Sigmoid colon (tissue), 6 donors: ENCODE measurements at regions not wholly inside any gene's neighbourhood (a gene's known extent, or its start where the extent isn't known, plus 50 kb on each side); places are given as distances from the start of the nearest gene placed in this dataset.

Experiments
- DNase-seq: peaks from one replicate; pipeline ENCODE4 v3.0.0-alpha.2; 2019
- H3K27ac ChIP-seq, 4 donors: fragments of 200-600 bp; sonication (generic); one replicate each; pipeline ENCODE4 v1.5.1; 2016 to 2019; ENCODE audit warnings: mild to moderate bottlenecking in 1 of 4
- H3K27me3 ChIP-seq, 3 donors: fragments of 200-600 bp; sonication (generic); one replicate each; pipeline ENCODE4 v1.5.1; 2019; ENCODE audit warnings: mild to moderate bottlenecking in 1 of 3
- H3K36me3 ChIP-seq, 4 donors: fragments of 200-600 bp; sonication (generic); one replicate each; pipeline ENCODE4 v1.5.1; 2016 to 2019
- H3K4me1 ChIP-seq, 4 donors: fragments of 200-600 bp; sonication (generic); one replicate each; pipeline ENCODE4 v1.5.1; 2017 to 2019
- H3K4me3 ChIP-seq, 4 donors: fragments of 200-600 bp; sonication (generic); one replicate each; pipeline ENCODE4 v1.5.1; 2017 to 2019; ENCODE audit warnings: mild to moderate bottlenecking in 2 of 4, moderate library complexity in 1 of 4
- H3K9me3 ChIP-seq, 4 donors: fragments of 200-600 bp in 3 of 4; sonication (generic) in 3 of 4; one replicate each; pipeline versions ENCODE4 v1.5.1 to v1.6.1; 2013 to 2019
- EP300 ChIP-seq, 4 donors: sonication (generic); formaldehyde crosslinking; IDR thresholded peaks; one replicate each; pipeline ENCODE4 v1.6.1; 2017; ENCODE audit warnings: antibody characterized with exemption in 4 of 4
- POLR2A ChIP-seq, 2 donors: fragments of 450-650 bp; IDR thresholded peaks; one replicate each; pipeline ENCODE4 v1.6.1; 2016; ENCODE audit warnings: antibody characterized with exemption in 2 of 2, mild to moderate bottlenecking in 2 of 2, moderate library complexity in 2 of 2
- POLR2AphosphoS5 ChIP-seq, 4 donors: sonication (generic); formaldehyde crosslinking; IDR thresholded peaks; one replicate each; pipeline ENCODE4 v1.6.1; 2017; ENCODE audit warnings: antibody characterized with exemption in 4 of 4
- WGBS, 2 donors: extraction: QIAGEN DNeasy Blood & Tissue Kit; methylation state at CpG; one replicate each; pipeline ENCODE4 v1.1.7; 2013; 5-methylcytosine and 5-hydroxymethylcytosine counted together
- intact Hi-C: fragments of 100-400 bp; cut with DNase I; formaldehyde crosslinking; loops from one replicate; pipeline ENCODE4 v1.15.1; 2023
- TF ChIP-seq, protein P1 (sequence below), 4 experiments: fragments of 450-650 bp in 3 of 4; fragments of 200-600 bp in 1 of 4; IDR thresholded peaks; one replicate each; pipeline ENCODE4 v1.5.1; 2016 to 2019; ENCODE audit warnings: antibody characterized with exemption in 4 of 4, mild to moderate bottlenecking in 3 of 4, moderate library complexity in 2 of 4
- donor health status: healthy with polysubstance abuse.
- donor health status: healthy.

DNA sequence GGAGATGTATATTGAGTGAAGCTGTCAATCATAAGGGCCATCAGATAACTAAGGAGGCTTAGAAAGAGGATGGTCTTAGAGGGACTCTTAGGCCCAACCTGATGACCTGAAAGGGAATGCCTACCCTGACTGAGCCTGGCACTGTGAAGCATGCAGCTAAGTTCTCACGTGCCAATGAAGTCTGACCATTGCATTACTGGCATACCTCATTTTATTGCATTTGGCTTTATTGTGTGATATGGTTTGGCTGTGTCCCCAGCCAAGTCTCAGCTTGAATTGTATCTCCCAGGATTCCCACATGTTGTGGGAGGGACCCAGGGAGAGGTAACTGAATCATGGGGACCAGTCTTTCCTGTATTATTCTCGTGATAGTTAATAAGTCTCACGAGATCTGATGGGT lies 421.6 kb upstream of the SGCD start:
- peaks cover 0 to 7% (median 0%) of the 10 kb centered on the region in 4 donors for H3K4me1 ChIP-seq
- H3K27me3 ChIP-seq, result no peaks in the 10 kb centered on the region
- DNase-seq, result no peak
- H3K27ac ChIP-seq, result no peak overlapping the region
- TF ChIP-seq POLR2A (IDR thresholded peaks at IDR 0.05) (no peak), EP300 (IDR thresholded peaks at IDR 0.05) (no peak), POLR2AphosphoS5 (IDR thresholded peaks at IDR 0.05) (no peak)
- TF ChIP-seq, protein P1, sequence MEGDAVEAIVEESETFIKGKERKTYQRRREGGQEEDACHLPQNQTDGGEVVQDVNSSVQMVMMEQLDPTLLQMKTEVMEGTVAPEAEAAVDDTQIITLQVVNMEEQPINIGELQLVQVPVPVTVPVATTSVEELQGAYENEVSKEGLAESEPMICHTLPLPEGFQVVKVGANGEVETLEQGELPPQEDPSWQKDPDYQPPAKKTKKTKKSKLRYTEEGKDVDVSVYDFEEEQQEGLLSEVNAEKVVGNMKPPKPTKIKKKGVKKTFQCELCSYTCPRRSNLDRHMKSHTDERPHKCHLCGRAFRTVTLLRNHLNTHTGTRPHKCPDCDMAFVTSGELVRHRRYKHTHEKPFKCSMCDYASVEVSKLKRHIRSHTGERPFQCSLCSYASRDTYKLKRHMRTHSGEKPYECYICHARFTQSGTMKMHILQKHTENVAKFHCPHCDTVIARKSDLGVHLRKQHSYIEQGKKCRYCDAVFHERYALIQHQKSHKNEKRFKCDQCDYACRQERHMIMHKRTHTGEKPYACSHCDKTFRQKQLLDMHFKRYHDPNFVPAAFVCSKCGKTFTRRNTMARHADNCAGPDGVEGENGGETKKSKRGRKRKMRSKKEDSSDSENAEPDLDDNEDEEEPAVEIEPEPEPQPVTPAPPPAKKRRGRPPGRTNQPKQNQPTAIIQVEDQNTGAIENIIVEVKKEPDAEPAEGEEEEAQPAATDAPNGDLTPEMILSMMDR (IDR thresholded peaks at IDR 0.05), result no peak
- WGBS, 2 donors, result 14 to 63% methylated on average over 3 of the region's 3 CpGs
- no peaks in the 10 kb centered on the region for H3K36me3 ChIP-seq
- H3K4me3 ChIP-seq, result no peak overlapping the region
- no peaks in the 10 kb centered on the region for H3K9me3 ChIP-seq
- intact Hi-C loops, result no loop called here

DNA sequence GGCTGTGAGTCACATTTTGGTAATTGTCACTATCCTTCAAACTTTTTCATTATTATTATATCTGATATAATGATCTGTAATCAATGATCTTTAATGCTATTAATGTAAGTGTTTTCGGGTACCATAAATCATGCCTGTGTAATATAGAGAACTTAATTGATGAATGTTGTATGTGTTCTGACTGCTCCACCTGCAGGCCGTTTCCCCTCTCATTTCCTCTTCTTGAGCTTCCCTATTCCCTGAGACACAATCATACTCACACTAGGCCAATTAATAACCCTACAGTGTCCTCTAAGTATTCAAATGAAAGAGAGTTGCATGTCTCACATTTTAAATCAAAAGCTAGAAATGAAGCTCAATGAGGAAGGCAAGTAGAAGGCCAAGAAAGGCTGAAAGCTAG lies 420.9 kb upstream of the SGCD start:
- TF ChIP-seq POLR2A (IDR thresholded peaks at IDR 0.05), result no peak
- no peak for TF ChIP-seq POLR2AphosphoS5 (IDR thresholded peaks at IDR 0.05)
- no peak for TF ChIP-seq EP300 (IDR thresholded peaks at IDR 0.05)
- TF ChIP-seq, protein P1 (IDR thresholded peaks at IDR 0.05), result no peak
- WGBS, 2 donors, result 43 to 49% methylated on average over 2 of the region's 2 CpGs
- H3K27me3 ChIP-seq, result no peaks in the 10 kb centered on the region
- no peak for DNase-seq
- H3K9me3 ChIP-seq, result no peaks in the 10 kb centered on the region
- H3K4me3 ChIP-seq, result no peak overlapping the region
- no peak overlapping the region for H3K27ac ChIP-seq
- no peaks in the 10 kb centered on the region for H3K36me3 ChIP-seq
- intact Hi-C loops, result no loop called here
- peaks cover 0 to 7% (median 0%) of the 10 kb centered on the region in 4 donors for H3K4me1 ChIP-seq

DNA sequence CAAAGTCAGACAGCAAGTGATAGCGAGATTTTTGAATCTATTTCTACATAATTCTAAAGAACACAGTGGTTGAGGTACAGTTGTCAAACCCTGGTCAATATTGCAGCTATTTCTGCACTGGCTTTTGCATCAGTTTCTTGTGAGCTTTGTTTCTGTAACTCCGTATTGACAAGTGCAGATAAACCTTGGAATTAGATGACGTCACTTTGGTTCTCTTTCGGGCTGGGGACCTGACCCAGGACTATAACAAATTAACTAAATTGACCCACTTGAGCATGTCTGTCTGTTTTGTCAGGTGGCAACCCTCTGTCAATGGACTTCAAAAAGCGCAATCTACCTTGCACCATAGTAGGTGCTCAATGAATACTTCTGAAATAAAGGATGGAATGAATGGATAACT lies 418.4 kb upstream of the SGCD start:
- Histone ChIP-seq H3K36me3 (no peaks in the 10 kb centered on the region), H3K4me1 (peaks cover 0 to 7% (median 0%) of the 10 kb centered on the region in 4 donors), H3K27ac (no peak overlapping the region), H3K27me3 (no peaks in the 10 kb centered on the region), H3K4me3 (no peak overlapping the region), H3K9me3 (no peaks in the 10 kb centered on the region)
- DNase-seq, result no peak
- intact Hi-C loops, result no loop called here
- WGBS, 2 donors, result 75 to 89% methylated on average over 5 of the region's 5 CpGs
- TF ChIP-seq, protein P1 (IDR thresholded peaks at IDR 0.05), result no peak
- TF ChIP-seq POLR2A (IDR thresholded peaks at IDR 0.05) (no peak), EP300 (IDR thresholded peaks at IDR 0.05) (no peak), POLR2AphosphoS5 (IDR thresholded peaks at IDR 0.05) (no peak)

DNA sequence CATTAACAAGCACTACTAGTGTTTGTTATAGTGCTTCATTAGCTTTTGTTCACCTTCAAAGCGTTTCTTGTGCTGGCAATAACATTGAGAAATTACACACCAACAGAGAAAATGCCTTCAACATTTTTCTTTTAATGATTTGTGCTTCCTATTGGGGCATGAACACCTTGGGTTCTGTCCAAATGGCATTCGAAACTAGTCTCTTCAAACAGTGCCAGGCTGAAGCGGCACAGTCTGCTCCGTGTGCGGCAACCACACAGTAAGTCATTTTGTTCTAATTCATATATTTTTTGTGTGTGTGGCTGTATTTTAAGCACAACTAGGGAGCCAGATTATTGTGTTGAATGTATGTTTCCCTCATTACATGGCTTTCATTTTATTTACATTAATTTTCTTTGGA lies 414.7 kb upstream of the SGCD start:
- Histone ChIP-seq H3K9me3 (no peaks in the 10 kb centered on the region), H3K4me1 (no peaks in the 10 kb centered on the region), H3K27me3 (no peaks in the 10 kb centered on the region), H3K36me3 (no peaks in the 10 kb centered on the region), H3K27ac (no peak overlapping the region), H3K4me3 (no peak overlapping the region)
- no peak for TF ChIP-seq EP300 (IDR thresholded peaks at IDR 0.05)
- 82 to 89% methylated on average over 5 of the region's 5 CpGs for WGBS, 2 donors
- no peak for DNase-seq
- intact Hi-C loops, result no loop called here

DNA sequence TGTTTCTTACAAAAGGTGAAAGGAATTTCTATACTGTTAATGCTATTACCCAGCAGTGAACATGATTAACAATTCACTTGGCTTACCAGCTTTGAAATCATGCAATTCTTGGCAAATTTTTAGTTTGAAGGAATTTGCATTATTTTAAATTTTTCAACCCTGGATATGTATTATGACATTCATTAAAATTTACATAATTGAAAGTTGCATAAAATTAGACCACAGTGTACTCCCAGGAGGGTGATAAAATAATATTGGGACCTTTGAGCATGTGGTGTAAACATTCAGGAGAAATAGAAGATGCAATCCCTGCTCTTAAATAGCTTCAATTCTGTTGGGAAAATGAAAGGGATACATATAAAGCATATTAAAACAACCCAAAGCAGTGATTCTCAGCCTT lies 412.2 kb upstream of the SGCD start:
- DNase-seq, result no peak
- Histone ChIP-seq H3K27ac (no peak overlapping the region), H3K36me3 (no peaks in the 10 kb centered on the region), H3K9me3 (no peaks in the 10 kb centered on the region), H3K4me3 (no peak overlapping the region), H3K4me1 (no peaks in the 10 kb centered on the region), H3K27me3 (no peaks in the 10 kb centered on the region)
- TF ChIP-seq, protein P1 (IDR thresholded peaks at IDR 0.05), result no peak
- no peak for TF ChIP-seq POLR2A (IDR thresholded peaks at IDR 0.05)
- no peak for TF ChIP-seq POLR2AphosphoS5 (IDR thresholded peaks at IDR 0.05)
- no peak for TF ChIP-seq EP300 (IDR thresholded peaks at IDR 0.05)
- intact Hi-C loops, result no loop called here
